WERI-Rb-1 (cell line): ENCODE measurements at regions not wholly inside any gene's neighbourhood (a gene's known extent, or its start where the extent isn't known, plus 50 kb on each side); places are given as distances from the start of the nearest gene placed in this dataset.

Experiments
- DNase-seq: peaks from one replicate; pipeline ENCODE4 v3.0.0-alpha.2; 2020
- H3K27ac ChIP-seq: fragments of 250-450 bp; sonication (Bioruptor Pico); 2 replicates; pipeline ENCODE4 v1.5.1; 2020; ENCODE audit warnings: mild to moderate bottlenecking, moderate library complexity
- H3K27me3 ChIP-seq: fragments of 250-450 bp; sonication (Bioruptor Pico); 2 replicates; pipeline ENCODE4 v1.5.1; 2021; ENCODE audit warnings: mild to moderate bottlenecking, low read depth, moderate library complexity; ENCODE audit not compliant: insufficient read depth, severe bottlenecking
- H3K36me3 ChIP-seq: fragments of 250-450 bp; sonication (Bioruptor Pico); 2 replicates; pipeline ENCODE4 v1.5.1; 2020; ENCODE audit warnings: mild to moderate bottlenecking, moderate library complexity
- H3K4me3 ChIP-seq: 2 replicates; pipeline ENCODE4 v1.5.1; 2011; ENCODE audit warnings: low read depth, mild to moderate bottlenecking, control low read depth, low read length
- H3K9me3 ChIP-seq: fragments of 250-450 bp; sonication (Bioruptor Pico); 2 replicates; pipeline ENCODE4 v1.5.1; 2021; ENCODE audit warnings: mild to moderate bottlenecking, moderate library complexity; ENCODE audit not compliant: severe bottlenecking
- TF ChIP-seq, protein P1 (sequence below): IDR thresholded peaks from 2 replicates; pipeline ENCODE4 v1.5.1; 2011; ENCODE audit warnings: low read depth, mild to moderate bottlenecking, control low read depth, inconsistent platforms, low read length

DNA sequence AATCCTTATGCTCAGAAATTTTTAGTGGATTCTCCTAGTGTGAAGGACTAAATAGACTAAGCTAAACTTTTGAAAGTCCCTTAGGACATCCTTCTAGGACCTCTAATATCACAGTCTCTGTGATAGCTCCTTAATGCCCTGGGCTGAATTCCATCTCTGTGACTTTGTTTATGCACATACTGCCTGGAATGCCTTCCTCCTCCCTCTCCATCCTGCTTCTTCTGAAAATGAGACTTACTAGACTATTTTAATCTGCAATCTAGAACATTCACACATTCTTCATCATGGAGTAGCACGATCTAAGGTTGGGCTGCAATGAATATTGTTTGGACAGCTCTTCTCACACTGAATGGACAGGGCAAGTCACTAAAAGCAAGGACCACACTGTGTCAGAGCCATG is 65.0 kb upstream of the MSX1 start:
- Histone ChIP-seq H3K27ac (no peak overlapping the region), H3K9me3 (no peaks in the 10 kb centered on the region), H3K36me3 (no peaks in the 10 kb centered on the region), H3K27me3 (no peaks in the 10 kb centered on the region), H3K4me3 (no peak overlapping the region)
- TF ChIP-seq, protein P1, sequence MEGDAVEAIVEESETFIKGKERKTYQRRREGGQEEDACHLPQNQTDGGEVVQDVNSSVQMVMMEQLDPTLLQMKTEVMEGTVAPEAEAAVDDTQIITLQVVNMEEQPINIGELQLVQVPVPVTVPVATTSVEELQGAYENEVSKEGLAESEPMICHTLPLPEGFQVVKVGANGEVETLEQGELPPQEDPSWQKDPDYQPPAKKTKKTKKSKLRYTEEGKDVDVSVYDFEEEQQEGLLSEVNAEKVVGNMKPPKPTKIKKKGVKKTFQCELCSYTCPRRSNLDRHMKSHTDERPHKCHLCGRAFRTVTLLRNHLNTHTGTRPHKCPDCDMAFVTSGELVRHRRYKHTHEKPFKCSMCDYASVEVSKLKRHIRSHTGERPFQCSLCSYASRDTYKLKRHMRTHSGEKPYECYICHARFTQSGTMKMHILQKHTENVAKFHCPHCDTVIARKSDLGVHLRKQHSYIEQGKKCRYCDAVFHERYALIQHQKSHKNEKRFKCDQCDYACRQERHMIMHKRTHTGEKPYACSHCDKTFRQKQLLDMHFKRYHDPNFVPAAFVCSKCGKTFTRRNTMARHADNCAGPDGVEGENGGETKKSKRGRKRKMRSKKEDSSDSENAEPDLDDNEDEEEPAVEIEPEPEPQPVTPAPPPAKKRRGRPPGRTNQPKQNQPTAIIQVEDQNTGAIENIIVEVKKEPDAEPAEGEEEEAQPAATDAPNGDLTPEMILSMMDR, result no peak
- no peak for DNase-seq

DNA sequence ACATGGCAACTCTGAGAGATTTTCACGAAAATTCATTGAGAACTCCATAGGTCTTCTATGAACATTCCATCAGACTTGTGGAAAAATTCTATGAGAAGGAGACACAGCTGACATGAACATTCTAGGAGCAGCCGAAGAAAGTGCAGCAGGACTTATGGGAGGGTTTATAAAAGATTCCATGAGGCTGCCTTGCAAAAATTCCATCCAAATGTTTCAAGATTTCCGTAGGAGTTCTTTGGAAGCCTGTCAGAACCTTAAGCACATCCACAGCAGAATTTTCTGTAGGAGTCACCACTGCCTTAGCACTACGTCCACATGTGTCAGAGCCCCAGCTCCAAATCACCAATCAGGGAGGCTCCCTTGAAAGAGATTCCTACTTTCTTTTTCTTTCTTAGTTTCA is 67.0 kb upstream of the MSX1 start:
- Histone ChIP-seq H3K27ac (no peak overlapping the region), H3K9me3 (peaks cover 12% of the 10 kb centered on the region), H3K27me3 (no peaks in the 10 kb centered on the region), H3K36me3 (no peaks in the 10 kb centered on the region), H3K4me3 (no peak overlapping the region)
- TF ChIP-seq, protein P1, result no peak
- no peak for DNase-seq

DNA sequence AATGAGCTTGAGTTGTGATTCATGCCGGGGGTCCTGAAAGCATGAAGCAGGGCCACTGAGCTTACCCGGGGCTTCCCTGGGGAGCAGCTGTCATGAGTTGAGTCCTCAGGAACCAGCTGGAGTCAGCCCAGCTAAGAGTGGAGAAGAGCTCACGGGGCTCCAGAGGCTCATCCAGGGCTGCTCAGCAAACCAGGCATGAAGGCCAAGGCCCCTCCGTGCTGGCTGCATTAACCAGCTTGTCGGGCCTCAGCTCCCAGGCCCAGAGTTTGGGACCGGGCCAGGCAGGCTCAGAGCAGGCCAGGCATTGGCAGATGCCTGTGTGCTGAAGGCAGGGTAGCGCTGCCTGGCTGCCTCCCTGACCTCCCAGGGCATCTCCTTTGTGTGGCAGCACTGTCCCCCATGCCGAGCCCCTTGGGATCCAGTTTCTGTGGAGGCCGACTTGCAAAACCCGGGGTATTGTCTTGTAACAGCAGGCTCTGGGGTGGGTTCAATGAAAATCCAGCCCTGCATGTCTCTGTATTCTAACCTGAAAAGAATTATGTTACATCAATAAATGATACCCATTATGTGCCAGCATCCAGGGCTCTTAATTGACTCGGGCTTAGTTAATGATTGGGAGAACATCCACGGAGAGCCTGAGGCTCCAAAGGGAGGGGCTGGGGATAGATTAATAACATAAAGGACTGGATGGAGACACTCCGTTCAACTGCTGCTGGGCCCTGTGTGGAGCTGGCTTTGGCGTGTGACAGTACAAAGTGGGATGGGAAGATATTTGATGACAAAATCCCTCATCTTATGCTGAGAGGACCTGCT is 68.0 kb upstream of the MSX1 start:
- no peaks in the 10 kb centered on the region for H3K36me3 ChIP-seq
- H3K4me3 ChIP-seq, result no peak overlapping the region
- TF ChIP-seq, protein P1, result no peak
- H3K27ac ChIP-seq, result no peak overlapping the region
- no peaks in the 10 kb centered on the region for H3K27me3 ChIP-seq
- peaks cover 12% of the 10 kb centered on the region for H3K9me3 ChIP-seq
- DNase-seq, result no peak

DNA sequence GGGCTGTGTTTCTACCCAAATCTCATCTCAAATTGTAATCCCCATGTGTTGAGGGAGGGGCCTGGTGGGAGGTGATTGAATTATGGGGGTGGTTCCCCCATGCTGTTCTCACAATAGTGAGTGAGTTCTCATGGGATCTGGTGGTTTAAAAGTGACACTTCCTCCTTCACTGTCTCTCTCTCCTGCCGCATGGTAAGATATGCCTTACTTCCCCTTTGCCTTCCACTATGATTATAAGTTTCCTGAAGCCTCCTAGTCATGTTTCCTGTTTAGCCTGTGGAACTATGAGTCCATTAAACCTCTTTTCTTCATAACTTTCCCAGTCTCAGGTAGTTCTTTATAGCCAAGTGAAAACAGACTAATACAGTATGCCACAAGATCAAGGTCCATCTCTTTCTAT is 70.0 kb upstream of the MSX1 start:
- H3K27ac ChIP-seq, result no peak overlapping the region
- DNase-seq, result no peak
- no peaks in the 10 kb centered on the region for H3K36me3 ChIP-seq
- TF ChIP-seq, protein P1, result no peak
- no peaks in the 10 kb centered on the region for H3K27me3 ChIP-seq
- no peak overlapping the region for H3K4me3 ChIP-seq
- H3K9me3 ChIP-seq, result peaks cover 12% of the 10 kb centered on the region

DNA sequence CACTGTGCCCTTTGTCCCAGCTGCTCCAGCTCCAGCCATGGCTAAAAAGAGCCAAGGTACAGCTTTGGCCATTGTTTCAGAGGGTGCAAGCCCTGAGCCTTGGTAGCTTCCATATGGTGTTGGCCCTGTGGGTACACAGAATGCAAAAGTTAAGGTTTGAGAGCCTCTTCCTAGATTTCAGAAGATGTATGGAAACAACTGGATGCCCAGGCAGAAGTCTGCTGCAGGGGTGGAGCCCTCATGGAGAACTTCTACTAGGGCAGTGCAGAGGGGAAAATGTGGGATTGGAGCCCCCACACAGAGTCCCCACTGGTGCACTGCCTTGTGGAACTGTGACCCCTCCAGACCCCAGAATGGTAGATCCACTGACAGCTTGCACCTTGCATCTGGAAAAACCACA is 70.9 kb upstream of the MSX1 start:
- DNase-seq, result no peak
- Histone ChIP-seq H3K27ac (no peak overlapping the region), H3K36me3 (no peaks in the 10 kb centered on the region), H3K4me3 (no peak overlapping the region), H3K27me3 (no peaks in the 10 kb centered on the region), H3K9me3 (peaks cover 12% of the 10 kb centered on the region)
- TF ChIP-seq, protein P1, result no peak

DNA sequence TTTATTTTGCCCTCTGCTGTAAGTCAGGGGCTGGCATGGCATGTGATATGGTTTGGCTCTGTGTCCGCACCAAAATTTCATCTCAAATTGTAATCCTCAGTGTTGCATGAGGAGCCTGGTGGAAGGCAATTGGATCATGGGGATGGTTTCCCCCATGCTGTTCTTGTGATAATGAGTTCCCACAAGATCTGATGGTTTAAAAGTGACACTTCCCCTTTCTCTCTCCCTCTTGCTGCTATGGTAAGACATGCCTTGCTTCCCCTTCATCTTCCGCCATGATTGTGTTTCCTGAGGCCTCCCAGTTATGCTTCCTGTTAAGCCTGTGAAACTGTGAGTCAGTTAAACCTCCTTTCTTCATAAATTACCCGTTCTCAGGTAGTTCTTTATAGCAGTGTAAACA is 72.0 kb upstream of the MSX1 start:
- Histone ChIP-seq H3K36me3 (no peaks in the 10 kb centered on the region), H3K27ac (no peak overlapping the region), H3K27me3 (no peaks in the 10 kb centered on the region), H3K4me3 (no peak overlapping the region), H3K9me3 (peaks cover 12% of the 10 kb centered on the region)
- TF ChIP-seq, protein P1, result no peak
- no peak for DNase-seq
